ENCODE measurements at regions not wholly inside any gene's neighbourhood (a gene's known extent, or its start where the extent isn't known, plus 50 kb on each side); places are given as distances from the start of the nearest gene placed in this dataset.

DNA sequence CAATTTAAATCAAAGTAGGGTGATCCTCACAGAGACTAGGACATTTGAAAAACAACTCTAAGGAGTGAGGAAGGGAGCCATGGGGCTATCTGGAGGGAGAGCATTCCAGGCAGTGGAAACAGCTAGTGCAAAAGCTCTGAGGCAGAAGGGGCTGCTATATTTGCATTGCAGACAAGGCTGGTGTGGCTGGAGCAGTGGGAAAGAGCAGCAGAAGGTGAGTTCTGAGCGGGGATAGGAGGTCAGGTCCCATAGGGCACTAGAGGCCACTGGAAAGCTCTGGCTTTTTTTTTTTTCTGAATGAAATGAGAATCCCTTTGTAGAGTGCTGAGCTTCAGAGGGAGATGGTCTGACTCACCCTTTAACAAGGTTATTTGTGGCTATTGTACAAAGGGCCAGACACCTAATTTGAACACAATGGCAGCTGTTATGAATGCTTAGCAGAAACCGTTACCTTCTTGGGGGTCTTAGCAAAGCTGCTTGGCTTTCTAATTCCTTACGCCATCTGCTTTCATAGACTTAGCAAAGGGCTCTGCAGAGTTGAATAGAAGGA is 291.6 kb downstream of the BUD13 start:
- DNase-seq (ENCODE audit: low read depth in 1 of 2, low spot score in 1 of 2) = no peak

DNA sequence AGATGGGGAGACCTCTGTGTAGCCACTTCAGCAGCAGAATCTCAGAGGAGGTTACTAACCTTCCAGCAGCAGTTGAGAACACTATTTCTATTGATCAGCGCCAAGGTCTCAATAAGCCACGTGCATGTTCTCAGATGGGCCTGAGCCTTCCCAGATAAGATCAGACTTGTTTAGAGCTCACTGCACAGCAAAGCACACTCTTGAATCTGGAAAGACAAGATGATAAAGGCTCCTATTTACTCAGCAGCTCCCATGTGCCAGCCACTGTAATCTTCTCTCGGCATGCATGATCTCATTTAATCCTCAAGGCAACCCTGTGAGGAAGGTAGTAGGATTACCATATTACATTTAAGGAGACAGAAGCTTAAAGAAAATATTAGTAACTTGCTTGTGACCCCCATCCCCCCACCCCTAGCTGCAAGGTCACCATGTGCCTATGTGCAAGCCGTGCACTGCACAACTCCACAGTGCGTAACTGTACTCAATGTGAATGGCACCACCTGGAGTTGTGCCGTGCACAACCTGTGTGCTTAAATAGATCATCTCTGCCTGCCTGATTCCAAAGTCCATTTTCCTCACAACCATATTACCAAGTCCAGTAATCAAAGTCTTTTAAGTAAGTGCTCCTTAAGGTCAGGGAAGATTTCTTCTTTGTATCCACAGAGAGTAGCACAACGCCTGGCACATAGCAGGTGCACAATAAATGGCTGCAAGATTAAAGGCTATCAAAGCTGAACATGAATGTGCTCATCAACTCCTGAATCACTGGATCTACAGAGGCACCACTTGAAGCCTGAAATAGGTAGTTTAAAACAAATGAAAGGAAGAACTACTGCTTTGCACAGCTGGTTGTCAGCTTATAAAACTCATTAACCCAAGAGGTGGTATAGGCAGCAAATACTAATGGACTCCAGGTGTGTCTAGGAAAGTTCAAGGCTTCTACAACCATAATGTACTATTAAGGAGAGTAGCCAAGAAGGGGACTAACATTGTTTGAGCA is 293.8 kb downstream of the BUD13 start:
- no peak for DNase-seq (ENCODE audit: low read depth in 1 of 2, low spot score in 1 of 2)

DNA sequence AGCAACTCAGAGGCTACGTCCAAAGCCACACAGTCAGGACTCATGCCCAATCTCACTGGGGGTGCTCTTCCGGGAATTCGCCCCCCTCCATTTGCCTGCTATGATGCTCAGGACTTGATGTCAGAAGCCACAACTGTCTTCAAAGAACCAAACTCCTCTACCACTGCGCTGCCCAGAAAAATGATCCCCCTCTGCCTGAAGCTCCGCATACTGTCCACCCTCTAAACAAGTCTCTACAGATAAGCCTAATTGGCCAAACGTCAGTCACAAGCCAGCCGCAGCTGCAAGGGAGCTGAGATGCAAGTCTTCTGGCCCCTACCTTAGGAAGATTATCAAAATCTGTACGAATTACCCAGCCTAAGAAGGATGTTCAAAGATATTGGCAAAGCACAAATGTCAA is 294.6 kb downstream of the BUD13 start:
- no peak for DNase-seq (ENCODE audit: low read depth in 1 of 2, low spot score in 1 of 2)

DNA sequence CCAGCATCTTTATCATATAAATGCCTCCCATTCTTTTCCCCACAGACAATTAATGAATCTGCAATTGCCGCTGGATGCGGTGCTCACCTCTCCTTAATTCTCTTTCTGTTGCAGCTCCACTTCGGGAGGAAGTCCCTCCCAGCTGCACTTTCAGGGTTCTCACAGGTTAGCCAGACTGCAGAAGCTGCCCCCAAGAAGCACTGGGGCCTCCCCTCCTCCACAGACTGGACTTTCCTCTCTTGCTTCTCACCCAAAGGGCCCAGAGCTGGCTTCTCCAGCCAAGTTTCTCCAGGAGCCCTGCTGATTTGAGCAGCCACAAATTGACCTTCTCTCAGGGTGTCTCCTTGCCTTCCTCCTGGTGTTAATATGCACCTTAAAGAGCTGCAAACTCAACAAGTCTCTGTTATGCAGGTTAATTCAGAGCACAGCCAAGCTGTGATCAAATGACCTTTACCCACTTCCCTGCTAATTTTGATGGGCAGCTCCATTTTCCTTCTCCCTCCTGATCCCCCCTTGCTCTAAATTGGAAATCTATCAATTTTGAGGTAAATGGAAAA is 298.9 kb downstream of the BUD13 start:
- DNase-seq (ENCODE audit: low read depth in 1 of 2, low spot score in 1 of 2) = no peak

DNA sequence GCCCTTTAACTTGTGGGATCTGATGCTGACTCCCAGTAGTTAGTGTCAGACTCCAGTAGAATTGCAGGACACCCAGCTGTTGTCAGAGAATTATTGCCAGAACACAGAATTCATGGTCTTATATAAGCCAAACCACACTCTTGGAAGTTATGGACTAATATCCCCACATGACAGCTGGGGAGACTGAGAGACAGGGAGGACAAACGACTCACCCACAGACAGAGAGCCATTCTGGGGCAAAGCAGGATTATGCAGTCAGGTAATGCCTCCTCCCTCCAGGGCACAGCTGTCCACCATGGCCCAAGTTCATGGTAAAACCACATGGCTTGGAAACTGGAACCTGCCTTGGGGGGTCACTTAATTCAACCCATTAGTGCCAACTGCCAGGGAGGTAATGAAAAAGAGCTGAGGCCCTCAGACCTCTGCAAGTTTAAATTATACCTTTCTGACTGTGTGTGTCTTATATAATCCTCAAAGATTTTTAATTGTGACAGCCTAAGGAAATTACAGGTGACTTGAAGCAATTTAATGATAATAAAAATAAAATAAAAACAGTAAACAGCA is 299.5 kb downstream of the BUD13 start:
- DNase-seq (ENCODE audit: low read depth in 1 of 2, low spot score in 1 of 2) = no peak

DNA sequence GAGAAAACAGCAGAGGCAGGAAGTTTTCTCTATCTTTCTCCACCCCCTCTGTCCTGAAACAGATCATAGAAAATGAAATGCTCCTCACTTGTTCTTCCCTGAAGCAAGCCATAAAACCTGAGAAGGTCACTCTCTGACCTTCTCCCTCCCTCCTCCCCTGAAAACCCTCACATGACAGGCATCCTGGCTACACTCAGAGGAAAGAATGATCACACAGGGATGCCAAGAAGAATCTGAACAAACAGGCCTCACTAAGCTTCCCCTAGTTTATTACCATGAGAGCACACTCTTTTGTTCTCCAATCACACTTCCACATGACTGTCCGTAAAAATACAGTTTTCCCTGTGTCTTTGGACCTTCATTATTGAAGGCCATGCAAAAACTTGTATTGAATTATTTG is 300.1 kb downstream of the BUD13 start:
- no peak for DNase-seq (ENCODE audit: low read depth in 1 of 2, low spot score in 1 of 2)

DNA sequence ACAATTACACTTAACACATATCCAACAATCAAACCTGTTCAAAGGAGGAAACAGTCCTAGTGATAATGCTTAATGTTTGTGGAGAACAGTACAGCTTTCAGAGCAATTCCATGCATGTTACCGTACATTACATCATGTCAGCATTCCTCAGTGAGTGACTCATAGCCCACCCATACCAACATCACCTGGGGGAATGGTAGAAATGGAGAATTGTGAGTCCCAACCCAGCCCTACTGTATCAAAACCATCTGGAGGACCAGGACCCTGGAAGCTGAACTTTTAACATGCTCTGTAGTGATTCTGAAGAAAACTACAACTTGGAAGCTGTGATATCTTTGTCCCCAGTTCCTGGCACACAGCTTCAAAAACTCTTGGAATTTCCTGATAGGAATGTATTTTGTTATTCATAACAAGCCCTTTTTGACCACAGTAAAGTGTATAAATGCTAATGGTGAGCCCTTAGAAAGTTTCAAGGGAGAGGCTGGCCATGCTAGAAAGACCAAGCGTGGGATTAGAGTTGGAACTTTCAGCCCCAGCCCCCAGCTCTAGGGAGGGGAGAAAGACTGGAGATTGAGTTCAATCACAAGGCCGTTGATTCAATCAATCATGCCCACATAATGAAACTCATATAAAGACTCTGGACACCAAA is 301.1 kb downstream of the BUD13 start:
- DNase-seq (ENCODE audit: low read depth in 1 of 2, low spot score in 1 of 2) = no peak

DNA sequence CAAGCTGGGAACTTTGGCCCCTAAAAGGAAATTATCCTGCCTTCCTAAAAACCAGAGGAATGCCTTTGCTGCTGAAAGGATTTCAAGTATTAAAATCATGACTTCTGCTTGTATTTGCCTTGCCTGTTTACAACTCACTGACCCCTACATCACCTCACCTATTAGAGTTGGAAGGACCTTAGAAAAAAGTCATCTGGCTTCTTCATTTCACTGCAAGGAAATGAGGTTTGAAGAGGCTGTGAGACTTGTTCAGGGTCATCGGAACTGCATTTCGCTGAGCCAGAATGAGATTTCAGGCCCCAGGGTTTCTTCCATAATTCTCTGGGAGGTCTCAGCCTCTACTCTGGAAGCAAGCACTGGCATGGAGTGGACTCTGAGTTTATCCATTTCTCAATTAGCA is 304.1 kb downstream of the BUD13 start:
- DNase-seq (ENCODE audit: low read depth in 1 of 2, low spot score in 1 of 2) = no peak

DNA sequence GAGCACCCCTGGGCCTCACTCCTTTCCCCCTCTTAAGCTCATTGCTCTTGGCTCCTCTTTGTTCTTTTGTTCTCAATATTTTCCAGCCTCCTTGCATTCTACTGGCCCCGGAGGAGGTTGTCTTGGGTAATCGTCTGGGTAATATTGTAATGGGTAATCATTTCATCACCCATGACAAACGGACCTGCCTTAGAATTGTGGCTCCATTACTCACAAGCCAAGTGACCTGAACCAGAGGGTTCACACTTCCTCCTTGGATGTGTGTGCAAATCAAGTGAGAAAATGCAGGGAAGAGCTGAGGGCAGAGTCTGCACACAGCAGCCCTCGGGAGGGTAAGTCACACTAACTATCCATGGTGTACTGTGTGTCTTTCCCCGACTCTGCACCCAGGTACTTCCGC is 305.0 kb downstream of the BUD13 start:
- no peak for DNase-seq (ENCODE audit: low read depth in 1 of 2, low spot score in 1 of 2)

DNA sequence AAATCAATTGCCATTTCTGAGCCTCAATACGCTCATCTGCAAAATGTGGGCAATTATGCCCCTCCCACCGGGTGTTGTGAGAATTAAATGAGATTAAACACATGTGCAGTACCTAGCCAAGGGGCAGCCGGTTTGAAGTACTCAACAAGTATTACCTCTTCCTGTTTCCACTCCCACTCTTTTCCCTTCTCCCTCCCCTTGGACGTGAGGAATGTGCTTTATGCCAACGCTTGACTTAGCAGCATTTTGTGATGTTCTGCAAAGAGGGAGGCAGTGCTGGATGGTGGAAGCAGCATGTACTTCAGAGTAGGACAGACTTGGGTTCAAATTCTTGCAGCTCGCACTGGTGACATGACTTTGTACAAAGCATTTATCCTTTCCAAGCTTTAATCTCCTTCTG is 306.0 kb downstream of the BUD13 start:
- DNase-seq (ENCODE audit: low read depth in 1 of 2, low spot score in 1 of 2) = no peak

DNA sequence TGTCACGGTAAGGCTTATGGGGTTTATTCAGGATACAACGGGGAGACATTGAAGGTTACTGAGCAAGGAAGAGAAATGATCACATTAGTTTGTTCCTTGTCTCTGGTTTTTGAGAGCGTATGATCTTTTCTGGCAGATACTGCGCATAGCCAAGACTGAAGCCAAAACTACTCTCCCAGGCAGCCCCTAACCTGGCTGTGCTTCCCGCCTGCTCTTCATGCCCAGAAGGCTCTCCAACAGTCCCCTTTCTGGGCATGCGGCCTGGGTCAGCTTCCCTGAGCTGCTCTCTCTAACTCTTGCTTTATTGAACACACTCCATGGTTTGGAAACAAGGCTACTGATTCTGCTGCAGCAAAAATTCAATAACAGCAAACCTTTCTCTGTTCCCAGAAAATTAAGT is 306.6 kb downstream of the BUD13 start:
- DNase-seq (ENCODE audit: low read depth in 1 of 2, low spot score in 1 of 2) = no peak

DNA sequence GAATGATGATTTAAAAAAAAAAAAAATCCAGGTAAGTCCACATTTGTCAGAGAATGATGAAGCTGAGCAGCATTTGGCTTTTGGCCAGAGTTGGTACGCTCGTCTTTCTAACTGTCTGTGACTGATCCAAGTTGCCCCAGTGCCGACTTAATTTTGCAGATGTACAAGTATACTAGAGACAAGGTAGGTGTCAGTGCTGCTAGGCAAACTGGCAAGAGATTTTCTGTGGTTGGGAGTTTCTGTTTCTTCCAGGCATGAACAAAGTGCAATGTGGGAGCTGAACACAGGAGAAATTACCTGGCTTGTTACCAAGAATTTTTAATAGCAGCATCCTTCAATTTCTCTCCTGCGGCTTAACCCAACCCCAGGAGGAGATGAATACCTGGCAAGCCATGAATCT is 307.7 kb downstream of the BUD13 start:
- no peak for DNase-seq (ENCODE audit: low read depth in 1 of 2, low spot score in 1 of 2)

DNA sequence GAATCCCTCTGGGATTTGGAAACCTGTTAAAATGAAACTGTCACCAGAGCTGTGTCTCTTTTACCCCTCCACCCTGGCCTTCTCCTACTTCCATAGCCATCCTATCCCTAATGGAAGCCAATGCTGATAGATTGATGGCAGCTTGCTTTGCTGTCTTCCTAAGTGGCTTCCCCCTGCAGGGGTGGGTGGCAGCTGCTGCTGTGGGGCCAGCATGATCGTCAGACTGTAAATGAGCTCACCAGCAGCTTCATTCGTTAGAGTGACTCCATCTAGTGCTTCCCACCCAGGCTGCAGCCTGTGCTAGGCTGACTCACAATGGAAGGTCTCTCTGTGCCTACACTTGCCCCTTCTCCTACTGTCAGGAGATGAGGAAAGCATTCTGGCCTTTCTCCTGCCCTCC is 311.0 kb downstream of the BUD13 start:
- no peak for DNase-seq (ENCODE audit: low read depth in 1 of 2, low spot score in 1 of 2)

DNA sequence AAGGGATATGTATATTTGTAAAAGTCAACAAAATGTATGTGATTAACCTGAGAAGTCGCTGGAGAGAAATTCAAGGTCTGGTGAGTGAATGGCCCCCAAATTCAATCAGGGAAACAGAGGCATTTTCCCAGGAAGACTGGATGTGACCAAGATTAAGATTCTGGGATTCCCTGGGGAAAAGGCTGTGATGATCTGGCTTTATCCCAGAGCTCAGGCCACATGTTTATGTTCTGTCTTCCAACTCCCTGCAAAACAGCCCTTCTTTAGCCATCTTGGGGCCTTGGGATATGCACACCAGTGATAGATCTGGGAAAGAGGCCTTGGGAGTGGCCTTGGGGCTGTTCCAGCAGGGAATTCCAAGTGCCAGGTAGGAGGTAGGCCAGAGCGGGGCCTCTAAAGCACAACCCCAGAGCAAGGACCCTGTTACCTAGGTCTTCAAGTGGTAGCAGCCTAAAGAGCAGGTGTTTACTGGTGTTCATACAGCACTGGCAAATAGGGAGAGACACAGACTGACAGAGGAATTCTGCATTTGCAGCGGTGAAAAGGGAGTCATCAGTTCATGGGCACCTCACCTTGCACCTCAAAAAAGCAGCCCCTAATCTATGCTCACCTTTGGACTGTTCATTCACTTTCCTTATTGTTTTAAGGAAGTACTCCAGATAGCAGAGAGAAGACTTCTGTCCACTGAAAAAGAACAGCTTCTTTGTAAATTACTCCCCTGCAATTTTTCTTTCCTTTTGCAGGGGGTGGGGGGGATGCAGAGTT is 312.4 kb downstream of the BUD13 start:
- DNase-seq (ENCODE audit: low read depth in 1 of 2, low spot score in 1 of 2) = no peak

DNA sequence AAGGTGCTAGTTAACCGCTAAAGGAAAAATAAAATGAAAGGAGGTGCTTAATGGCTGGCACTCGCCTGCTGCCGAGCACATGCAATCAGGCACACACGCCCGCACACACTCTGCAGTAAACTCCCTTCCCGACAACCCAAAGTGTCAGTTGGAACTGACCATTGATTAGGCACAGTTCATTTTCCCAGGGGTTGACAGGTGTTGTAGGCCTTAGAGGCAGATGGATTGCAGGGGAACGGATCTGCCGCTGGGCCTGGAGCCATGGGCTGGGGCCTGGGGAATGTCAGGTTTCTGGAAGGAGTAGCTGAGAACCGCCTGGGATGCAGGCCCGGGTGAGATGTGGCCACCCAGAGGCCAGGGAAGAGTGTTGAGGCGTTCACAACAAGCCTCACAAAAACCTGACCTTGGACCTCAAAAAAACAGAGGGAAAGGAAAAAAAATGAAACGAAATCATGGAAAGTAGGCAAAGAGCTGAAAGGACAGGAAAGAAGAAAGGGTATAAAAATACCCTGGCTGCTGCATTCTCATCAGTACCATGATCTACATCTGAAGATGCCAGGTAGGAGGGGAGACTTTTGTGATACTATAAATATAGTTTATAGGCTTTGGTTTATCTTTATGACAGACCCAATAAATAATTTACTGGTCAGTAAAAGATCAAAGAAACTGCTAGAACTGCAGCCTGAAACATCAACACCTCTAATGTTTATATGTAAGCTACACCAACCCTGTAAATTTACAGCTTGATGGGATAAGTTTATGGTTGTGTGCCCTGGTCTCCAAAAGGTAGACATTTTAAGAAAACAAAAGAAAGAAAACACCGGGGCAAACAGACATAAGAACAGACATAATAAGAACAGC is 313.4 kb downstream of the BUD13 start:
- DNase-seq (ENCODE audit: low read depth in 1 of 2, low spot score in 1 of 2) = no peak

DNA sequence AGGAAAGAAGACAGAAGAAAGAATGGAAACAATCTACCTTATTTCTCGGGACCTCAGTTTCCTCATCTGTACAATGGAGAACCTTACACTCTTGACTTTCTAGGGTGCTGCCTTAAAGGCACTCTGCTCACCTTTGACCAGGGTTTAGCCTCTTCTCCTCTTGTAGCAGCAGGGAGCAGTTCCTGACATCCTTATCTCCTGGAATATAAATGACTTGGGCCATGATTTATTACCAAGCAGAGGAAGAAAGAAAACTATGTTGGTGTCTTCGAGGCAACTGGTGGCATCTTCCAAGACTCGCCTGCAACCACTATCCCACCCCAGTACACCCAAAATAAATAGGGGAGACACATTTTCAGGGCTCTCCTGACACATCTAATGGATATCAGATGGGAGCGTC is 314.2 kb downstream of the BUD13 start:
- DNase-seq (ENCODE audit: low read depth in 1 of 2, low spot score in 1 of 2) = no peak

DNA sequence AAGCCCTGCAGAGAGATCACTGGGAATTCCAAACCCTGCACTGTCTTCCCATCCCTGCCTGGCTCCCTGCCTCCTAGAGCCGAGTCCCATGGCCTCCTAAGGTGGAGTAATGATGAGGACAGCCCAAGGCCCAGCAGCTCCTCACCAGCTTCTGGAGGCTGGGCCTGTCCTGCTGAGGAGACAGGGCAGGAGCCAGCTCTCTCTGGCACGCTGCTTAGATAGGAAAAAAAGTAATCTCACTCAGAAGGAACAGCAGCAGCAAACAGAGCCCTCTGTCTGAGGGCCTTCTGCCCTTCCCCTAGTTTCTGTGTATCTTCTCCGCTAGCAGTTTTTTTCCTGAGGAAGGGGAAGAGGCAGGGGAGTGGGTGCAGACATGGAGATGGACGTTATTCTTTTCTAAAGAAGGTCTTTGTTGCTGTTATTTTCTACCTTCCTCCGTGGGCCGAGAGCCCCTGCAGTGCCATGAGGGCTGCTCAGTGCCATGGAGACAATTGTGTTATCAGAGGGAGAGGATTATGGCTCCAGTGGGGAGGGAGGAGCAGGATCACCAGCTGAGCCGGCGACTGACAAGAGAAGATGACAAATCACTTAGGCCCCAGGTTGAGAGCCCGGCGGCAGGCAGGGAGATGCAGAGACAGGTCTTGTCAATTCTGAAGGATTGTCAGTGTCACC is 315.3 kb downstream of the BUD13 start:
- DNase-seq (ENCODE audit: low read depth in 1 of 2, low spot score in 1 of 2) = no peak

DNA sequence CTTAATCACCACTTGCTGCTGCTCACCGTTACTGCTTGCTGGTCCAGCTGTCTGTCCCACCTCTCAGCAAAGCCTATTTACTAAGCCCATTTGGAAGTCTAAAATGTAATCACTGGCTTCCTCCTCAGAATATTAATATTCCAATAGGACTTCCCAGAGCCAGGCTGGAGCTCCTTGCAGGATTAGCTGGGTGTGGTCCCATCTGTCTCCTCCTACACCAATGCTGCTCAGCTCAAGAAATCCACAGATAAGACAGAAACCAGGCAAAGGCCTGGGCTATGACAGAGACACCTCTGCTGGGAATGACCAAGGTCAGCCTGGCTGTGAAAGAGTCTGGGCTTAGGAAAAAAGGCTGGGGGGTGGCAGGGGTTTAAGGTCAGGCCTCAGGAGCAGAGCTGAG is 317.8 kb downstream of the BUD13 start:
- no peak for DNase-seq (ENCODE audit: low read depth in 1 of 2, low spot score in 1 of 2)

DNA sequence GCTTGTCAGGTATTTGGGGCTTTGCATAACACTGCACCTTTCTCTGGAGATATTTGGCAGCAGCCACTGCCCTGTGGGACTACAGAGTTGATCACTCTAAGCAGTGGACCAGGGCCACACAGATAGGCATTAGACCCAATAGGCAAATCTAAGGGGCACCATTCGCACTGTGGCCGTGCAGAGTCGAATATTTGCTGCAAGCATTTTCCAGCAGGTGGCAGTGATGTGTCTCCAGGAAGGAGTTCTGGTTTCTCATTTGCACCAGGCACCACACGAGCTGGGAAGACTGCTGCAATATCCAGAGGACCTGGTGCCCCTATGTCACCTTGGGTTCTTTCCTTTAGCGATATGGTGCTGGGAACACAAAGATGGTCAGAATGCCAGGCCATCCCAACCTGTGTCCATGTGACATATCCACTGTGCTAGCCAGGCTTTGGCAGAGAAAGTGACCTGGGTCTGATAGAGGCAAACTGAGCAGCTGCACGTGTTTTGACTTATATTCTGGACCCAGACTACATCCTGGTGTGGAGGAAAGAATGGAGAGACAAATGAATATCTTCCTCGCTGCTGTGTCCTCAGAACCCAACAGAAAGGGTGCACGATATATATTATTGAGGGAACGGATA is 318.7 kb downstream of the BUD13 start:
- no peak for DNase-seq (ENCODE audit: low read depth in 1 of 2, low spot score in 1 of 2)

Measured in stimulated activated CD4-positive, alpha-beta T cell treated with anti-CD3 and anti-CD28 coated beads, Interleukin-15, amount 100 ng/mL, for 1 hour (primary cell).